ENCODE measurements at regions not wholly inside any gene's neighbourhood (a gene's known extent, or its start where the extent isn't known, plus 50 kb on each side); places are given as distances from the start of the nearest gene placed in this dataset.

- TF ChIP-seq ATF6 (CRISPR knock-in tag; IDR thresholded peaks at IDR 0.05) = no peak
- TF ChIP-seq CTCF (IDR thresholded peaks at IDR 0.05) = no peak
Measured at GRCh38 chr9:124137944-124138335, 119.8 kb upstream of the NEK6 start.
